ENCODE measurements at regions not wholly inside any gene's neighbourhood (a gene's known extent, or its start where the extent isn't known, plus 50 kb on each side); places are given as distances from the start of the nearest gene placed in this dataset.
"Not testable (repeated sequence)": the region's sequence is repeated elsewhere in the genome, so short reads cannot be mapped to it uniquely, and the experiment has no call there.

DNA sequence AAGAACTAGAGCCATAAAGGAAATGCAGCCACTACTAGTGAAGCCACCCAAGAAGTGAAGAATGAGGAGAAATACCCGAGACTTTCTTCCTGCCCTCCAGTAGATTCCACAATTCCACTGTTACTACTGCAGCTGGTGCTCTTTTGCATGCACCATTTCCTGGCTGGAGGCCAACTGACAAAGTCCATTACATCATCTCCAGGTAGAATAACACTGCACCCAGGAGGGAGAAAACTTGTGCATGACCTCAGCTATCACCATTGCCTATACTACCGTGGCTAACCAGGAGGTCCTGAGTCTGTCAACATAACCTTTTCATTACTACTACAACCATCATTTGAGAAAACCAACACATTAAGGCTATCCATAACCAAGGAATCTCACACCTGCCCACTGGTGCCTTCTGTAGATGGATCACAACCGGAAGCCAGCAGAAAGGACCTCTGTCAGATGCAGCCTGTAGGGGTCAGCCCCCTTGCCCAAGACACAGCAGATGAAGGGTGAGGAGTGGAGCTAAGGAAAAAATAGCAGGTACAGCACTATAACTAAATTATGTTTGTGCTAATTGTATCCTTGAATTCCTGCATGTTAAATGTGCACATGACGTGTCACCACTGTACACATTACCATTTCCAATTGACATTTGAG is 200.8 kb upstream of the C2CD4B start:
- DNase-seq (ENCODE audit: low read depth): no peak

DNA sequence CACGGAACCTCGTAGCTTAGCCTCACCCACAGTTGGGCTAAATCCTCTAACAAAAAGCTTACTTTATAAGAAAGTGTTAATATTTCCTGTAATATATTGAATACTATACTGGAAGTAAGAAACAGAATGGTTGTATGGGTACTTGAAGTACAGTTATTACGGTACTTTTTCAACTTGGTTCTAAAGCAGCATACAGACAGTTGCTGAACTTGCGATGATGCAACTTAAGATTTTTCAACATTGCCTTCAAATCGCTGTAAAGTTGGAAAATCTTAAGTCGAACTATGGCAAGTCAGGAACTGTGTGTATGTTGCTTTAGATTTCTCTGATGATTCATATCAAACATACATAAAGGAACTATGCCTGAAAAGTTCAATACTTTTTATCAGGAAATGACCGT is 204.4 kb upstream of the C2CD4B start:
- no peak for DNase-seq (ENCODE audit: low read depth)

DNA sequence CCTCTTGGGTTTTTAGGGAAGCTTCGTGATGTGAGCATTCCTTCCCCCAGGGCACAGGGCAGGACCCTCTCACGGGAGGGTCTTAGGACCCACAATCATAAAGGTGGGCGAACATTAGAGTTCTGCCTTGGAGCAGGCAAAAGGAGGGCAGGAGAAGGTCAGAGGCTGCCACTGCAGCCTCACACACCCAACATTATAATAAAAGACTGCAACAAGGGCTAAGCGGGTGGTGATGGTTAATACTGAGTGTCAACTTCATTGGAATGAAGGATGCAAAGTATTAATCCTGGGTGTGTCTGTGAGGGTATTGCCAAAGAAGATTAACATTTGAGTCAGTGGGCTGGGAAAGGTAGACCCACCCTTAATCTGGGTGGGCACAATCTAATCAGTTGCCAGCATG is 206.6 kb upstream of the C2CD4B start:
- not testable (repeated sequence) for DNase-seq (ENCODE audit: low read depth)

DNA sequence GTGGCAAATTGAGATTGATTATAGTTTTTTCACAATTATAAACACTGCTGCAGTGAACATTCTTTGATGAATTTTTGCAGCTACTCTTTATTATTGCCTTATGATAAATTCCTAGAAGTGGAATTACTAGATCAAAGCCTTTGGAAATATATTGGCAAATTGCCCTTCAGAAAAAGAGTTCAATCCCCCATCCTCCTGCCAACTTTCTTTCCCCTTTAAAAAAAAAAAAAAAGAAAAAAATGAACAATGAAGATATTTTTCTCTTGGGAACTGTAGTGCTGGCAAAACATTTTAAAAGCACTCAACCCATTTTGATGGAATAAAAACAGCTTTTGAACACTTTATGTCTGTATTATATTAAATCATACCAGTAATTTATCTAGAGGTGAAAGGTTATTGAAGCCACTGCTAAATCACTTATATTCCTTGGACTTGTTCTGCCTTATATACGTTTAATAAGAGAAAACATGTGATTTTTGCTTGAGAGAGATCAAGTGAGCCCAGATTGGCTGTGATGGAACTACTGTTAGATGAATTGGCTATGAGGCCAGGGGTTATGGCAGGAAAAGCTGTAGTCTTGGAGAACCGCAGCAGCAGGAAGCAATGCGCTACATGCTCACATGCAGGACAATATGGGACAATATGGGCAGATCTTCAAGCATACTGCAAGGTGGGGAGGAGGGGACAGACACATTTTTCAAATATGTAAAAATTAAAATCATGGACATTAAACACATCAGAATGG is 212.8 kb upstream of the C2CD4B start:
- DNase-seq (ENCODE audit: low read depth): no peak

DNA sequence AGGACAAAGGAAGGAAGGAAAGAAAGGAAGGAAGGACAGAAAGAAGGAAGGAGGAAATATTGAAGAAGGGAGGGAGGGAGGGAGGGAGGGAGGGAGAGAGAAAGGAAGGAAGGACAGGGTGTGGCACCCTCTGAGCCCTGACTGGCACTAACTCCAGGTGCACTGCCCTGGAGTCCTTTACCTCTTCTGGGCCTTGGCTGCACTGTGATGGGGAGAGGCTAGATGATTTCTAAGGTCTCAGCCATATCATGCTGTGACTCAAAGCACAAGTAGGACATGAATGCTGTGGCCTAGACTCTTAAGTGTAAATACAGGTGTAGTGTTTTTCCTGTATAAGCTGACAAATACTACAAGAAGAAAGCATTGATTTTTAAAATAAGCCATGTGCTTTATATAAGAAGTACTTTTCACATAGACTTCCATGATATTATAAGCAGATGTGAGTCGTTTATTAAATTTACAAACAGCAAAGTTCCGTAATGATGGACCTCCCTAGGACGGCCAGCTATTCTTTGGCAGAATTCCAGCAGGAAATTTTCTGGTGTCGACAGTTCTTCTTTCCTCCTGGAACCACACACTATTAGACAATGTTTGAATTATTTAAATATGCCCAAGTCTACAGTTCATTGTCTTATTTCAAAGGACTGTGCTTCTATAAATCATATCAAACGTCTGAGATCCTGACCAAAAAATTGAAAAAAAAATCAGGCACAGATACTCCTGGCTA is 213.8 kb upstream of the C2CD4B start:
- no peak for DNase-seq (ENCODE audit: low read depth)

DNA sequence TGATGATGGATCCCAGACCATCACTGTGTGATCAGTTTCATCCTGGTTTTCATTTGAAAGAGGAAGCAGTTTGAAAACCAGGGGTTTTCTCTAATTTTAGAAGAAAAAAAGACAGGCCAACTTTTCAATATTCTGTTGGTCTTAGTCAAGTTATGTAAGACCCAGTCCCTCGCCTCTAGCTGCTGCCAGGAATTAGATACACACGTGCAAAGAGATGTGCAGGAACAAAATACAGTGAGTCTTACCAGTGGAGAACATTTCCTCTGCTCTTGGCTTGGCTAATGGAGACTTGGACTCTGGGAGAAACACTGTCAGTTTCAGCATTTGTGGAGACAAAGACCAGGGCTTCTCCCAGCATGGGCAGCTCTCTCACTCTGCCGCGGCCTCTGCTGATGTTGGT is 214.9 kb upstream of the C2CD4B start:
- DNase-seq (ENCODE audit: low read depth): no peak

DNA sequence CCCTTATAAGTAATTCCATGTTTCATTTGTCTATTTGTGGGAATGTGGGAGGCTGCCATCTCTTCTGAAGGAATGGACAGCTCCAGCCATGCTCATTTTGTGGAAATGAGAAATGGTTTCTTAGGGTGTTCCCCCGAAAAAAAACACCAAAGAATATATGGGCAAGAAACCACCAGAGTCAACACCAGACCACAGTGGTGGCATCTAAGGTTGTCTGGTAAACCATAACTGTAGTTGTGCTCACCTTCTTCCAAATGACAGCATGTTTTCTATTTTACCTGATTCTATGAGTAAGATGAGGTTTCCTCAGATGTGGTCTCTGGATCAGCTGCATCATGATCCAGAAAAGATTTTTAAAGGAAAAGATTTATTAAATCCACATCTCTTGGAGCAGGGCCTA is 217.0 kb upstream of the C2CD4B start:
- DNase-seq (ENCODE audit: low read depth): no peak

DNA sequence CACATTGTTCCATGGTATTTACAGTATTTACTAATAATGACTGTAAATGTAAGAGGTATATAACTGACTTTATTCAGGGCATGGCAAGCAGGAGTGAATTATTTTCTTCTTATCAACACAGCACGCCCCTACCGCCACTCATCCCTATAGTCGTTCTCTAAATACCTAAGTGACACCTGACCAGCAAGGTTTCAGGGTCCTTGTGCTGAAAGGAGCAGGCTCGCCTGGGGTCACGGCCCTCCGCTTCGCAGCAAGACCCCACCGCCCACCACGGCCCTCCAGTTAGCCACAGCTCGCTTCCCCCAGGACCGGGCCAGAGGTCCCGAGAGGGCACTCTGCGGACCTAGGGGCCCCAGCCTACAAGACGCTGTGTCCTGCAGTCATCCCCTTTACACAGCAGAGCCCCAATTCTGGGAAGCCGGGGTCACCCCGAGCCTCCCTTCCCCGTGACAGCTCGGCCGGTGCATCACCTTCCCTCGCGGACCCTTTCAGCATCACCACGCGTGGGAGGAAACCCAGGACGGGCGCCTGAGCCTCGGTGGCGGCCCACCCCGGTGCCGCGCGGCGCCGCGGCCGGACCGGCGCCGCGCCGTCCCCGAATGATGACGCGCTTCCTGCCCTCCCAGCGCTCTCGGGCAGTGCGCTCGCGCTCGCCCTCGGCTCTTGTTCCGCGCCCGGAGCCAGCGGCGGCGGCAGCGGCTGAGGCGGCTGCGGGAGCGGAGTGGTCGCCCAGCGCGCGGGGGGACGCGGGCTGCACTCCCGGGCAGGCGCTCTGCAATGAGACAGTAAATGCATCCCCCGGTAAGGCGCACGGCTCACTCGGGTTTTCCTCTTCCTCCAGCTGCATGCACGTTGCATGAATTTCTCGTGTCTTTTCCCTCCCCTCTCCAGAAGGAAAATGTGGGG is 225.1 kb upstream of the C2CD4B start, which contains the start of gene TLN2:
Gene TLN2, plus strand, starts transcription at position 666 of the 906 bp plus-strand sequence.
- DNase-seq (ENCODE audit: low read depth): peak; percentile 68

DNA sequence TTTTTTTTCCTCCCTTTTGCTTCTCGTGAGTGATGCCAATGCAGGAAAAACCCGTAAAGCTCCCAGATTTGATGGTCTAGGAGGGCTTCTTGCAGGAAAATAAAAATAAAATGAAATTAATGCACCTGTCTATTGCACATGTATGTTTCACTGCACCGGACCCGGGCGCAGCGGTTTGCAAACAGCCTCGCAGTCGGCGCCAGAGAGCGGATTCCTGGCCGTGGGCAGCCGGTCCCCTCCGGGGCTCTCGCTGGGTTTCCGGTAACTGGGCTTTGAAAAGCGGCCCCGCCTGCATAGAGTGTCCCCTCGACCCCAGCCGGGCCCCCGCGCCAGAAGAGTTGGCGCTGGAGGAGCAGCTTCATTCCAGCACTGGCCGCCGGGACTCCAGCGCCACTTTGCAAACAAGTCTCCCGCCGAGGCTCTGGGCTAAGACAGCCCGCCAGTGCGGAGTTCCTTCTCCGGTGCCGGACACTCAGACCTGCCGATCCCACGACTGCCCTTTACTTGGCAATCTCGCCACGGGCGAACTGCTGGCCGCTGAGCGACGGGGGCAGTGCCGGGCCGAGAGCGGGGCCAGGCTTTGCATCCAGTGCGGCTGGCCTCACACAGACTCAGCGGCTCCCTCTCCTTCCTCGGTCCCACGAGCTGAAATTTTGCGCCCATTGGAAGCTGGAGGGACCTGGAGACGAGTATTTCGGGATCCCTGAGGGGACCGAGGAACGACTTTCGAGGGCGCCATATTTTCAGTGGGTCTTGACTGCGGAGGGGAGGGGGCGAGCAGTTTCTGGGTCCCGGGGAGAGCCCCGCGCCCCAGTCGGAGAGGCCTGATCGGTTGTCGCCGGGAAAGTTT is 225.9 kb upstream of the C2CD4B start:
- peak; percentile 33 for DNase-seq (ENCODE audit: low read depth)

DNA sequence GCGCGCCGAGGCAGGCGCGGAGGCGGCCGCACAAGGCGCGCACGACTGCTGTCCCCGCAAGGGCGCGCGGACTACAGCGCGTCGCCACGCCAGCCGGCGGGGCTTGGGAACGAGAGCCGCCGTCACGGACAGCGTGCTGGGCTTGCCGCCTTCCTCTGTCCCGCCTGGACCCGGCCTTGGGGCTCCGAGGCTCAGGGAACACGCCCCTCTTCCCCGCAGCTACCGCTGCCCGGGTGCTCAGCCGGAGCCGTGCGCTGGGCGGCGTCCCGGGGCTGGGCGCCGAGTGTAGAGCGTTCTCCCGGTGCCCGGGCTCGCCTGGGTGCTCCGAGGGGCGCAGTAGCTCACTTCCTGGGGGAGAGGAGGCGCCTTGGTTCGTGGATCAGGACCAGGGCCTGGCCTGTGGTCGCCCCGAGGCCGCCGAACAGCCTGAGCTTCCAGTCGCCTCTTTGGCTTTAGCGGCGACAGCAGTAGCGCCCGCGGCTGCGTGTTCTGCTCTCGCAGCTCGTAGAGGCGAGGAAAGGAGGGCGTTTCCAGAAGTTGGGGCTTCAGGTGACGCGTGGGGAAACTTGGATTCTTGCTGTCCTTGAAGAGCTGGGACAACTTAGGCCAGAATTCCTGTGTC is 226.7 kb upstream of the C2CD4B start:
- peak; percentile 62 for DNase-seq (ENCODE audit: low read depth)

DNA sequence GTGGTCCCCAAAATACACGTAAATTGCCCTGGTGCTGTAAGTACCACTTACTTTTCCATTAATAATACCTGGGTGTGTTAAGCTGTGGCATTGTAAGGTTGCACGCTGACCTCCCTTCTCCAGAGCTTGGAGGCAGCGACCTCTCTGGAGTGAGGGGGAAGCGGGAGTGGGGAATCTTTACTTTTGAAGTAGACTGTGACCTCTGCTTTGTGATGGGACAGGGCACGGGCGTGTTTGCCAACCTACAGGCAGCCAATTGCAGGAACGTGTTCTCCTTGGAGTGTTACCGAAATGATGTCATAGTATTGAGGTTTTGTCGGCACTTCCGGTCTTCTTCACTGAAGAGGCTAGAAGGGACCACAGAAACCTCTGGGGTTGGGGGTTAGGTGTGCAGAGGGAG is 227.3 kb upstream of the C2CD4B start:
- DNase-seq (ENCODE audit: low read depth): peak; percentile 44

DNA sequence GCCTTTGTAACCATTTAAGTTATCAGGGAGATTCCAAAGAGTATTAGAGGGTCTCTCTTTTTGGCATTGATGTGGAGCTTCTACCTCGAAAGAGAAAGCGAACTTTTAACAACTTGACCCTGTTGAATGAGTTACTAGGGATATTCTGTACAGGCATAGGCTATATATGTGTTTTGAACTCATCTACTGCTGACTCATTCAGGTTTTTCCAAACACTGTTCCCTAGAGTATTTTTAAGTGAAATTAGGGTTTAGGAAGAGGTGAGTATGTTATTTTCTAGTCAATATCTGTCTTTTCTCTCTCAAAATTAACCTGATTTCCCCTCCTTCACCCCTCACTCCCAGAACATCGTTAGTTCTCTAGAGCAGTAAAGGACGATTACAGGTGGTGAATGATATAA is 228.1 kb upstream of the C2CD4B start:
- DNase-seq (ENCODE audit: low read depth): no peak

DNA sequence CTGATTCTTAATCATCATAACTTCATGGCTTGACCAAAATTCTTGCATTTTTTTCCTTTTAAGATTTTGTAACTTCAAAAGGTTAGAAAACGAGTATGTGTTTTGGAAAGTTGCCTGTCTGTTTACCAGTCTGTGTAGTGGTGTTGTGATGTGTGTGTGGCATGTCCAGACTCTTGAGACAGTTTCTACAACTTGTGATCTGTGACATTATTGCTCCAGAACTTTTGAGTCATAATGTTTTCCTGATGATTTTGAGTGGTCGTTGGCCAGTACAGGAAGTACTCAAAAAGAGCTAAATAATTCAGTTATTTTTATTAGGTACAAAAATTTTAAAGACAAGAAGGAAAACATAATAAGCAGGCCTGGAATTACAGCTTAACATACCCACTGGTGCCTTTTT is 229.0 kb upstream of the C2CD4B start:
- peak; percentile 58 for DNase-seq (ENCODE audit: low read depth)

DNA sequence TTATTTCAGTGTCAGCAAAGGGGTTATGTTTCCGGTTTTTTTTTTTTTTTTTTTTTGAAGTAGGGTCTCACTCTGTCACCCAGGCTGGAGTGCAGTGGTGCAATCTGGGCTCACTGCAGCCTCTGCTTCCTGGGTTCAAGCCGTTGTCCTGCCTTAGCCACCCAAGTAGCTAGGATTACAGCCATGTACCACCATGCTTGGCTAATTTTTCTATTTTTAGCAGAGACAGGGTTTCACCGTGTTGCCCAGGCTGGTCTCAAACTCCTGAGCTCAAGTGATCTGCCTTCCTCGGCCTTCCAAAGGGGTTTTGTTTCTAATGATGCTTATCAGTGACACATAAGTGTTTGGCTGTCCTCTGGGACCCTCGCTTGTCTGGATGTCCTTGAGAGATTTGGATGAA is 235.7 kb upstream of the C2CD4B start:
- no peak for DNase-seq (ENCODE audit: low read depth)

DNA sequence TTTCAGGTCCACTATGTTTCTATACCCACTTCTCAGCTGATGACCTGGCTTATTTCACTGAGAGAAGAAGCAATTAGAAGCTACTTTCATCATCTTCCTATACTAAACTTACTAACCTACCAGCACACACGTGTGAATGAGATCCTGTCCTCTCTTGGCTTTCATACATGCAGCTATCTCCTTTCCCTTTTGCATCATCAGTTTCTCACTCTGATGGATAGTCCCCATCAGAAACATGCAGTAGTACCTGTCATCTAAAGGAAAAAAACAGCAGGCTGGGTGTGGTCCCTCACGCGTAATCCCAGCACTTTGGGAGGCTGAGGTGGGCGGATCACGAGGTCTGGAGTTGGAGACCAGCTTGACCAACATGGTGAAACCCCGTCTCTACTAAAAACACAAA is 237.6 kb upstream of the C2CD4B start:
- DNase-seq (ENCODE audit: low read depth): no peak

DNA sequence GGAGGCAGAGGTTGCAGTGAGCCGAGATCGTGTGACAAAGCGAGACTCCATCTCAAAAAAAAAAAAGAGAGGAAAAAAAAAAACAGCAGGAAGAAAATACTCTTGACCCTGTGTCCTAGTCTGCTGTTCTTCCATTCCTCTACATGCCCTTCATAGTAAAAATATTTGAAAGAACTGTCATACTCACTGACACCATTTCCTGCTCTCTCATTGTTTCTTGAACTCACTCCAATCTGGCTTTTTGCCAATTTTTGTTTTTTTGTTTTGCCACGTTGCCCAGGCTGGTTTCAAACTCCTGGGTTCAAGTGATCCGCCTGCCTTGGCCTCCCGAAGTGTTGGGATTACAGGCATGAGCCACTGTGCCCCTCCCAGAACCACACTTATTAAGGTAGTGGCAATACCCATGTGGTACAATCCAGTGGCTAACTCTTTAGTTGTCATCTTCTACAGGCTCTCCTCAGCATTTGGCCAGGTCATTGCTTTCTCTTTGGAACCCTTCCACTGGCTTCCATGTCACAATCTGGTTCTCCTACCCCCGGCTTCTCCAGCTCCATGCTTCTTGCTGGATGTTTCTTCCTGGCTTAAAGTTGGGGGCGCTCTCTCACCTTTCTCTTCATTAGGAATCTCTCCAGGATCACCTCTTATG is 238.2 kb upstream of the C2CD4B start:
- peak; percentile 75 for DNase-seq (ENCODE audit: low read depth)

DNA sequence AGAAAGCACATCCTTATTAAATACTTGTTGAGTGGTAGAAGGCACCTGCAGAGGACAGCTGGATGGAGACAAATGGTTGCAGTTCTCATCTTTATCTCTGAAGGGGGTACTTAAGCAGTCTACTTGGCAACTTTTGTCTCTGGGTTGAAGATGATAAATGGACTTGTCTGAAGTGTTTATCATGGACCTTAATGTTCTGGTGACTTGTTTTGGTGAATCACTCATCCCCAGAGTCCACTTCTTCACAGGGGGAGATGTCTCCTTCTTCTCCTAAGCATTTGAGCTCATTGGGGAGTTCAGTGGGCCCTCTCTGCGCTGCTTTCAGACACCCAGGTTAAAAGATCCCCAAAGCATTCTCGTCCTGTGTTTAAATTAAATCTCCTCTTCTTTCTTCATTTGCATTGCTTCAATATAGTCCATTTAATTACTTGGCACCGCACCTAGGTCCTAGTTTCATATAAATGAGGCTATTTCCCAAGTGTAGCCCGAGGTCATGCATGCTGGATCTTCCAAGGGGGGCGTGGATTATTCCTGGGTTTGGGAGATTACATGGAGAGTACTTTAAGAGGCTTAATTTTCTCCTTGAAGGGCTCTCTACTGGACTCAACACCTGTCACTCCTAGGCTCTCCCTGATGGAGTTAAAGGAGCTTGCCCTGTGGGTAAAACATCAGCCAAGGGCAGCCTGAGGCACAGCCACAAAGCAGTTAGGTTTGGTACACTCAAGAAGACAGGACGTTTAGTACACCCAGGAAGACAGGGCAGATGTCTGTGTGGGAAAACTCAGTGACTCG is 239.3 kb upstream of the C2CD4B start:
- peak; percentile 45 for DNase-seq (ENCODE audit: low read depth)

DNA sequence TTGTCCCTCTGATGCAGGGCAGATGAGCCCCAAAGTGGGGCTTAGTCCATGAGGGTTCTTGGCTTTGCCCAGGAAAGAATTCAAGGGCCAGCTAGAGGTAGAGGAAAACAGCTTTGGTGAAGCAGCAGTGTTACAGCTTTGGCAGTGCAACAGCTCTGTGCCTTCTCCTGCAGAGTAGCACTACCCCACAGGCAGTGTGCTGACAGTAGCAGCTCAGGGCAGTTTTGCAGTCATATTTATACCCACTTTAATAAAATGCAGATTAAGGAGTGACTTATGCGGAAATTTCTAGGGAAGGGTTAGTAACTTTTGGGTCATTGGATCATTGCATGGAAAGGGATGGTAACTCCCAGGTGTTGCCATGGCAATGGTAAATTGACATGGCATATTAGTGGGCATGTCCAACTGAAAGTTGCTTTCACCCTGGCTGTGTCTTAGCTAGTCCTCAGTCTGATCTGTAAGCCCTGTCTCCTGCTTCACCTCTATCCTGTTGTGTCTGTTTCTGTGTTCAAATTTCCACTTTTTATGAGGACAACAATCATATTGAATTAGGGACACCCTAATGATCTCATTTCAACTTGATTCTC is 241.3 kb upstream of the C2CD4B start:
- no peak for DNase-seq (ENCODE audit: low read depth)

Data from LHCN-M2 (cell line).